GM12878 (cell line): ENCODE measurements at regions not wholly inside any gene's neighbourhood (a gene's known extent, or its start where the extent isn't known, plus 50 kb on each side); places are given as distances from the start of the nearest gene placed in this dataset.

Experiments used
- ATAC-seq: fragments of 200-7000 bp; cut with Tn5 transposase; 3 replicates; pipeline ENCODE4 v1.9.1; 2020; ENCODE audit warnings: mild to moderate bottlenecking, moderate library complexity
- BruUV-seq: library from RNA; stranded (reverse); fragments of 400-500 nt; replicated peaks from 2 replicates; lab custom pipeline; 2021; lab: Mats Ljungman, UMichigan
- CTCF ChIA-PET: fragments of 300-600 bp; sonication (Branson Sonifier 250); formaldehyde crosslinking; extraction: SDS; loops from one replicate; lab custom pipeline; 2021; ENCODE audit warnings: inconsistent platforms; lab: Yijun Ruan, JAX
- POLR2A ChIA-PET: fragments of 350-600 bp; formaldehyde crosslinking; extraction: SDS; loops from one replicate; lab custom pipeline; 2021; ENCODE audit warnings: inconsistent platforms; lab: Charles Lee
- RAD21 ChIA-PET: fragments of 300-600 bp; sonication (Branson Sonifier 250); formaldehyde crosslinking; loops from one replicate; lab custom pipeline; 2023; ENCODE audit warnings: antibody characterized with exemption; ENCODE audit not compliant: unreplicated experiment; lab: Charles Lee
- SMC1A ChIA-PET: fragments of 300-600 bp; sonication (Branson Sonifier 250); formaldehyde crosslinking; loops from one replicate; lab custom pipeline; 2023; ENCODE audit not compliant: unreplicated experiment, uncharacterized antibody; lab: Charles Lee
- DNase-seq: peaks from one replicate; pipeline ENCODE4 v3.0.0-alpha.2; 2011; ENCODE audit warnings: low read depth, low spot score
- FAIRE-seq: peaks from 3 replicates; lab custom pipeline; 2011; peaks lifted over from hg19 to GRCh38; lab: Jason Lieb, UNC
- H2AFZ ChIP-seq: 2 replicates; pipeline ENCODE4 v1.6.0; 2011; ENCODE audit warnings: low read depth, low read length, control low read depth; ENCODE audit not compliant: control insufficient read depth
- H3K27ac ChIP-seq: 2 replicates; pipeline ENCODE4 v1.5.1; 2011; ENCODE audit warnings: control low read depth; ENCODE audit not compliant: control insufficient read depth, insufficient read depth
- H3K27me3 ChIP-seq, 2 experiments: replicated peaks in 1 of 2; 2 replicates each; pipeline versions ENCODE4 v1.6.0 to v1.6.1; 2011; ENCODE audit warnings: low read length in 1 of 2; ENCODE audit not compliant: control insufficient read depth in 2 of 2, insufficient read depth in 2 of 2
- H3K36me3 ChIP-seq, 2 experiments: 2 replicates each; pipeline ENCODE4 v1.5.1; 2011; ENCODE audit warnings: low read length in 1 of 2; ENCODE audit not compliant: control insufficient read depth in 2 of 2, insufficient read depth in 2 of 2
- H3K4me1 ChIP-seq: 2 replicates; pipeline ENCODE4 v1.6.1; 2011; ENCODE audit warnings: mild to moderate bottlenecking, low read length, moderate library complexity, mixed read lengths; ENCODE audit not compliant: control insufficient read depth, insufficient read depth
- H3K4me2 ChIP-seq: 2 replicates; pipeline ENCODE4 v1.6.0; 2011; ENCODE audit warnings: control low read depth; ENCODE audit not compliant: control insufficient read depth, insufficient read depth
- H3K4me3 ChIP-seq: fragments of 200-600 bp; sonication (generic); 2 replicates; pipeline ENCODE4 v1.5.1; 2016
- H3K79me2 ChIP-seq: 2 replicates; pipeline ENCODE4 v1.6.0; 2011; ENCODE audit warnings: low read length; ENCODE audit not compliant: control insufficient read depth, insufficient read depth
- H3K9ac ChIP-seq: 2 replicates; pipeline ENCODE4 v1.8.0; 2011; ENCODE audit warnings: low read length, control low read depth, mixed read lengths; ENCODE audit not compliant: control insufficient read depth, insufficient read depth
- H3K9me3 ChIP-seq: replicated peaks from 3 replicates; pipeline ENCODE4 v1.5.1; 2011; ENCODE audit warnings: mild to moderate bottlenecking, low read length; ENCODE audit not compliant: control insufficient read depth, insufficient read depth
- H4K20me1 ChIP-seq: 2 replicates; pipeline ENCODE4 v1.6.0; 2011; ENCODE audit not compliant: control insufficient read depth, insufficient read depth
- CEBPZ ChIP-seq: fragments of 150-350 bp; IDR thresholded peaks from 2 replicates; pipeline ENCODE4 v1.6.1; 2016; ENCODE audit warnings: low read depth, low read length
- E2F8 ChIP-seq: fragments of 450-650 bp; IDR thresholded peaks from 2 replicates; pipeline ENCODE4 v1.6.1; 2018; ENCODE audit warnings: mild to moderate bottlenecking, low read depth, moderate library complexity; ENCODE audit not compliant: partially characterized antibody
- HDGF ChIP-seq: fragments of 450-650 bp; IDR thresholded peaks from 2 replicates; pipeline ENCODE4 v1.6.1; 2016; ENCODE audit warnings: antibody characterized with exemption
- HSF1 ChIP-seq: fragments of 150-350 bp; IDR thresholded peaks from 2 replicates; pipeline ENCODE4 v1.6.1; 2014; ENCODE audit warnings: mild to moderate bottlenecking, low read depth, low read length
- MAX ChIP-seq: IDR thresholded peaks from 2 replicates; pipeline ENCODE4 v1.6.1; 2012; ENCODE audit warnings: low read depth, low read length, improper control_type of control experiment
- PKNOX1 ChIP-seq: fragments of 450-650 bp; IDR thresholded peaks from 2 replicates; pipeline ENCODE4 v1.6.1; 2016; ENCODE audit warnings: mild to moderate bottlenecking
- RCOR1 ChIP-seq: conservative IDR thresholded peaks from 2 replicates; pipeline ENCODE4 v1.6.1; 2012; ENCODE audit warnings: low read depth, low read length, improper control_type of control experiment
- RFX5 ChIP-seq: IDR thresholded peaks from 2 replicates; pipeline ENCODE4 v1.6.1; 2011; ENCODE audit warnings: low read depth, low read length, improper control_type of control experiment
- SPI1 ChIP-seq: IDR thresholded peaks from 2 replicates; pipeline ENCODE4 v1.6.1; 2011; ENCODE audit warnings: low read depth, mild to moderate bottlenecking, low read length, moderate library complexity, borderline replicate concordance; ENCODE audit not compliant: insufficient read depth
- USF1 ChIP-seq: IDR thresholded peaks from 2 replicates; pipeline ENCODE4 v1.6.1; 2011; ENCODE audit warnings: borderline replicate concordance, low read depth, mild to moderate bottlenecking, moderate library complexity, mixed read lengths, low read length; ENCODE audit not compliant: insufficient read depth; ENCODE audit errors: extremely low read length
- WGBS: methylation state at CpG from one replicate; pipeline ENCODE4 v1.1.6; 2016; ENCODE audit warnings: low lambda C conversion rate; ENCODE audit not compliant: insufficient replicate concordance, insufficient coverage; ENCODE audit errors: missing lambda C conversion rate; 5-methylcytosine and 5-hydroxymethylcytosine counted together
- in situ Hi-C: fragments of 300-500 bp; cut with MboI; formaldehyde crosslinking; loops from 9 replicates; pipeline ENCODE4 v1.14.3; 2018; ENCODE audit warnings: mixed read lengths
- intact Hi-C: fragments of 100-400 bp; cut with micrococcal nuclease; formaldehyde crosslinking; loops from one replicate; pipeline ENCODE4 v1.14.2; 2022; ENCODE audit not compliant: unreplicated experiment

GRCh38 chr3:117656391-117656790 is 946.8 kb downstream of the TUSC7 start:
- no peaks in the 10 kb centered on the region for H4K20me1 ChIP-seq
- no peaks in the 10 kb centered on the region for H3K4me1 ChIP-seq
- no peak overlapping the region for H2AFZ ChIP-seq
- ChIA-PET POLR2A (no interaction called here), RAD21 (no interaction called here), SMC1A (no interaction called here), CTCF (no interaction called here)
- ATAC-seq: no peak
- no TSS peak for BruUV-seq
- no peaks in the 10 kb centered on the region for H3K36me3 ChIP-seq
- H3K4me3 ChIP-seq: no peak overlapping the region
- H3K9me3 ChIP-seq: no peaks in the 10 kb centered on the region
- in situ Hi-C loops: no loop called here
- WGBS: 0% methylated on average over 1 of the region's 1 CpG
- H3K27me3 ChIP-seq: no peaks in the 10 kb centered on the region; a peak in 1 of 4 replicates
- no peak for DNase-seq
- no peaks in the 10 kb centered on the region for H3K79me2 ChIP-seq
- intact Hi-C loops: no loop called here
- no peak overlapping the region for H3K27ac ChIP-seq
- H3K4me2 ChIP-seq: no peak overlapping the region
- FAIRE-seq: no peak
- no peak overlapping the region for H3K9ac ChIP-seq
- TF ChIP-seq USF1: no peak
- no peak for TF ChIP-seq HDGF
- no peak for TF ChIP-seq MAX
- no peak for TF ChIP-seq RFX5
- TF ChIP-seq CEBPZ: no peak
- no peak for TF ChIP-seq SPI1
- TF ChIP-seq RCOR1: no peak
- no peak for TF ChIP-seq HSF1
- TF ChIP-seq PKNOX1: no peak
- no peak for TF ChIP-seq E2F8
